ENCODE measurements at regions not wholly inside any gene's neighbourhood (a gene's known extent, or its start where the extent isn't known, plus 50 kb on each side); places are given as distances from the start of the nearest gene placed in this dataset.

GRCh38 chr20:50433001-50433761 lies 77.0 kb upstream of the PTPN1 start:
- TF ChIP-seq CREB5 (CRISPR knock-in tag; IDR thresholded peaks at IDR 0.05; ENCODE audit: low read depth) (no peak), ZFP3 (CRISPR knock-in tag; IDR thresholded peaks at IDR 0.05) (no peak), ZC3H10 (CRISPR knock-in tag; IDR thresholded peaks at IDR 0.05) (no peak), RARB (CRISPR knock-in tag; IDR thresholded peaks at IDR 0.05) (no peak), CSDC2 (CRISPR knock-in tag; IDR thresholded peaks at IDR 0.05) (no peak), ZFP30 (CRISPR knock-in tag; IDR thresholded peaks at IDR 0.05) (no peak), SNAI2 (CRISPR knock-in tag; IDR thresholded peaks at IDR 0.05) (no peak), OSR1 (CRISPR knock-in tag; IDR thresholded peaks at IDR 0.05) (no peak), TOX (CRISPR knock-in tag; IDR thresholded peaks at IDR 0.05; ENCODE audit: borderline replicate concordance) (no peak), ESRRG (CRISPR knock-in tag; IDR thresholded peaks at IDR 0.05) (no peak), TCF4 (CRISPR knock-in tag; IDR thresholded peaks at IDR 0.05; ENCODE audit: borderline replicate concordance) (no peak), ZNF8 (CRISPR knock-in tag; IDR thresholded peaks at IDR 0.05) (no peak), GLIS3 (CRISPR knock-in tag; IDR thresholded peaks at IDR 0.05) (no peak), ZNF70 (CRISPR knock-in tag; IDR thresholded peaks at IDR 0.05) (no peak)
- TF ChIP-seq, protein P1, sequence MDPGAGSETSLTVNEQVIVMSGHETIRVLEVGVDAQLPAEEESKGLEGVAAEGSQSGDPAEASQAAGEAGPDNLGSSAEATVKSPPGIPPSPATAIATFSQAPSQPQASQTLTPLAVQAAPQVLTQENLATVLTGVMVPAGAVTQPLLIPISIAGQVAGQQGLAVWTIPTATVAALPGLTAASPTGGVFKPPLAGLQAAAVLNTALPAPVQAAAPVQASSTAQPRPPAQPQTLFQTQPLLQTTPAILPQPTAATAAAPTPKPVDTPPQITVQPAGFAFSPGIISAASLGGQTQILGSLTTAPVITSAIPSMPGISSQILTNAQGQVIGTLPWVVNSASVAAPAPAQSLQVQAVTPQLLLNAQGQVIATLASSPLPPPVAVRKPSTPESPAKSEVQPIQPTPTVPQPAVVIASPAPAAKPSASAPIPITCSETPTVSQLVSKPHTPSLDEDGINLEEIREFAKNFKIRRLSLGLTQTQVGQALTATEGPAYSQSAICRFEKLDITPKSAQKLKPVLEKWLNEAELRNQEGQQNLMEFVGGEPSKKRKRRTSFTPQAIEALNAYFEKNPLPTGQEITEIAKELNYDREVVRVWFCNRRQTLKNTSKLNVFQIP (CRISPR knock-in tag; IDR thresholded peaks at IDR 0.05; ENCODE audit: borderline replicate concordance, low read depth), result no peak
- TF ChIP-seq, protein P2, sequence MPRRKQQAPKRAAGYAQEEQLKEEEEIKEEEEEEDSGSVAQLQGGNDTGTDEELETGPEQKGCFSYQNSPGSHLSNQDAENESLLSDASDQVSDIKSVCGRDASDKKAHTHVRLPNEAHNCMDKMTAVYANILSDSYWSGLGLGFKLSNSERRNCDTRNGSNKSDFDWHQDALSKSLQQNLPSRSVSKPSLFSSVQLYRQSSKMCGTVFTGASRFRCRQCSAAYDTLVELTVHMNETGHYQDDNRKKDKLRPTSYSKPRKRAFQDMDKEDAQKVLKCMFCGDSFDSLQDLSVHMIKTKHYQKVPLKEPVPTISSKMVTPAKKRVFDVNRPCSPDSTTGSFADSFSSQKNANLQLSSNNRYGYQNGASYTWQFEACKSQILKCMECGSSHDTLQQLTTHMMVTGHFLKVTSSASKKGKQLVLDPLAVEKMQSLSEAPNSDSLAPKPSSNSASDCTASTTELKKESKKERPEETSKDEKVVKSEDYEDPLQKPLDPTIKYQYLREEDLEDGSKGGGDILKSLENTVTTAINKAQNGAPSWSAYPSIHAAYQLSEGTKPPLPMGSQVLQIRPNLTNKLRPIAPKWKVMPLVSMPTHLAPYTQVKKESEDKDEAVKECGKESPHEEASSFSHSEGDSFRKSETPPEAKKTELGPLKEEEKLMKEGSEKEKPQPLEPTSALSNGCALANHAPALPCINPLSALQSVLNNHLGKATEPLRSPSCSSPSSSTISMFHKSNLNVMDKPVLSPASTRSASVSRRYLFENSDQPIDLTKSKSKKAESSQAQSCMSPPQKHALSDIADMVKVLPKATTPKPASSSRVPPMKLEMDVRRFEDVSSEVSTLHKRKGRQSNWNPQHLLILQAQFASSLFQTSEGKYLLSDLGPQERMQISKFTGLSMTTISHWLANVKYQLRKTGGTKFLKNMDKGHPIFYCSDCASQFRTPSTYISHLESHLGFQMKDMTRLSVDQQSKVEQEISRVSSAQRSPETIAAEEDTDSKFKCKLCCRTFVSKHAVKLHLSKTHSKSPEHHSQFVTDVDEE (CRISPR knock-in tag; IDR thresholded peaks at IDR 0.05), result no peak
- ATAC-seq, result no peak

DNA sequence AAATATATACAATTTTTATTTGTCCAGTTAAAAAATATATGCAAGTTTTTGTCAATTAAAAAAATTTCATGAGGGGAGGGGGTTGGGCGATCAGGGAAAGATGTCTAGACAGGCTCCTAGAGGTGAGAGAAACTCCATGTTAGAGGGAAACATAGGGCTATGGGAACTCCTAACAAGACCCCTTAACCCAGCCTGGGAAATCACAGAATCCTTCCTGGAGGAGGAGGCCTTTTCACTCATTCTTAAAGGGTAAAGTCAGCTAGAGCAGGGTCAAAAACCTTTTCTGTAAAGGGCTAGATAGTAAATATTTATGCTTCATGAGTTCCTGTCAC lies 75.9 kb upstream of the PTPN1 start:
- no peak for ATAC-seq
- no peak for TF ChIP-seq ZNF70 (CRISPR knock-in tag; IDR thresholded peaks at IDR 0.05)
- no peak for TF ChIP-seq ESRRG (CRISPR knock-in tag; IDR thresholded peaks at IDR 0.05)

- no peak for ATAC-seq
- no peak for TF ChIP-seq TOX (CRISPR knock-in tag; IDR thresholded peaks at IDR 0.05; ENCODE audit: borderline replicate concordance)
- no peak for TF ChIP-seq CREB5 (CRISPR knock-in tag; IDR thresholded peaks at IDR 0.05; ENCODE audit: low read depth)
- TF ChIP-seq BACH2 (CRISPR knock-in tag; IDR thresholded peaks at IDR 0.05; ENCODE audit: borderline replicate concordance), result no peak
- TF ChIP-seq, protein P3, sequence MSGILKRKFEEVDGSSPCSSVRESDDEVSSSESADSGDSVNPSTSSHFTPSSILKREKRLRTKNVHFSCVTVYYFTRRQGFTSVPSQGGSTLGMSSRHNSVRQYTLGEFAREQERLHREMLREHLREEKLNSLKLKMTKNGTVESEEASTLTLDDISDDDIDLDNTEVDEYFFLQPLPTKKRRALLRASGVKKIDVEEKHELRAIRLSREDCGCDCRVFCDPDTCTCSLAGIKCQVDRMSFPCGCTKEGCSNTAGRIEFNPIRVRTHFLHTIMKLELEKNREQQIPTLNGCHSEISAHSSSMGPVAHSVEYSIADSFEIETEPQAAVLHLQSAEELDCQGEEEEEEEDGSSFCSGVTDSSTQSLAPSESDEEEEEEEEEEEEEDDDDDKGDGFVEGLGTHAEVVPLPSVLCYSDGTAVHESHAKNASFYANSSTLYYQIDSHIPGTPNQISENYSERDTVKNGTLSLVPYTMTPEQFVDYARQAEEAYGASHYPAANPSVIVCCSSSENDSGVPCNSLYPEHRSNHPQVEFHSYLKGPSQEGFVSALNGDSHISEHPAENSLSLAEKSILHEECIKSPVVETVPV (CRISPR knock-in tag; IDR thresholded peaks at IDR 0.05), result no peak
- no peak for TF ChIP-seq OSR1 (CRISPR knock-in tag; IDR thresholded peaks at IDR 0.05)
- TF ChIP-seq ZFP3 (CRISPR knock-in tag; IDR thresholded peaks at IDR 0.05), result no peak
- TF ChIP-seq GLIS3 (CRISPR knock-in tag; IDR thresholded peaks at IDR 0.05), result no peak
Measured at GRCh38 chr20:50434653-50435396, 75.4 kb upstream of the PTPN1 start.

All from SK-N-SH treated with all-trans-retinoic acid at 6 μM for 48 hours (cell line).